ENCODE measurements at regions not wholly inside any gene's neighbourhood (a gene's known extent, or its start where the extent isn't known, plus 50 kb on each side); places are given as distances from the start of the nearest gene placed in this dataset.
"Not testable (repeated sequence)": the region's sequence is repeated elsewhere in the genome, so short reads cannot be mapped to it uniquely, and the experiment has no call there.

DNA sequence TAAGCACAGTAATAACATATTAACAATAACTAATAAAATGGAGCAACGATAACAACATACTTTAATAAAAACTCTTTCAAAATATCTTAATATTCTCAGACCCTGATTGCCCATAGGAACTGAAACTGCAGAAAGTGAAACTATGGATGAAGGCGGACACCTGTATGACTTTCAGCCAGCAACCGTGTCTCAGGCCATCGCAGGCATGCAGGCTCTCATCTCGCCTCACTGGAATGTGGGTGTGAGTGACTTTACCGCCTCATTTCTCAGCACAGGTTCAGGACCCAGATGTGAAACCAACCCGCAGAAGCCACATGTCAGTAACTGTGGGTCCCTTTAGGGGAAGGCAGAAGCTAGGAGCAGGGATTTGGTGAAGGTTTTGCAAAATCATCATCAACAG lies 539.1 kb downstream of the FAM181B start:
- no peaks in the 10 kb centered on the region for H3K4me1 ChIP-seq (ENCODE audit: control insufficient read depth in 3 of 3, insufficient read depth in 2 of 3, low read depth in 1 of 3, low read length in 2 of 3)
- H3K27me3 ChIP-seq (ENCODE audit: control insufficient read depth in 3 of 3, insufficient read depth in 3 of 3, low read length in 3 of 3) = no peaks in the 10 kb centered on the region
- H3K4me3 ChIP-seq (ENCODE audit: low read depth in 1 of 3, low read length in 3 of 3) = no peak overlapping the region
- H3K36me3 ChIP-seq (ENCODE audit: control insufficient read depth in 3 of 3, insufficient read depth in 2 of 3, low read depth in 1 of 3, low read length in 3 of 3) = no peaks in the 10 kb centered on the region
- WGBS, 3 donors = 10 to 66% (median 38%) methylated on average over 7 of the region's 7 CpGs
- FAIRE-seq = no peak
- DNase-seq = peak; percentile 21 to 30
- H3K9me3 ChIP-seq (ENCODE audit: control insufficient read depth in 2 of 2, insufficient read depth in 1 of 2, low read depth in 1 of 2, low read length in 1 of 2) = no peaks in the 10 kb centered on the region
- no peak overlapping the region for H3K27ac ChIP-seq (ENCODE audit: low read depth in 1 of 3, low read length in 2 of 3)

DNA sequence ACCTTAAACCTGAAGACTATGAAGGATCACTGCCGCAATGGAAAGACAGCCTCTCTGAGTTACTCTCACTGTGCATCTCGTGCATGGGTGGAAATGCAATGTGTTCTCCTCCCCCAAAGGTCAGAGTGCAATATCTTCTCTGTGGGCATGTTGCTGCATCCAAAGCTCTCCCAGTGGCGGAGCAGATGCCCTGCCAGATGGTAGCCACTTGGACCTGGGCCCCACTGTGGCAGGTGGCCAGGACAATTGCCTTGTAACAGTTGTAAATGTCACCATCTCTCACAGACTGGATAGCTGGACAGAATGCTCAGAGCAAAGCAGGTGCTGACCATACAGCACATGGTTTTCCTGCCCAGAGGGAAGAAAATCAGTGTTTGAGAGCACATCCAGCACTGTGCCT lies 542.0 kb downstream of the FAM181B start:
- H3K4me3 ChIP-seq (ENCODE audit: low read depth in 1 of 3, low read length in 3 of 3) = no peak overlapping the region
- DNase-seq (no peak), FAIRE-seq (no peak)
- H3K27me3 ChIP-seq (ENCODE audit: control insufficient read depth in 3 of 3, insufficient read depth in 3 of 3, low read length in 3 of 3) = no peaks in the 10 kb centered on the region
- no peaks in the 10 kb centered on the region for H3K4me1 ChIP-seq (ENCODE audit: control insufficient read depth in 3 of 3, insufficient read depth in 2 of 3, low read depth in 1 of 3, low read length in 2 of 3)
- 73 to 82% (median 75%) methylated on average over 3 of the region's 3 CpGs for WGBS, 3 donors
- H3K27ac ChIP-seq (ENCODE audit: low read depth in 1 of 3, low read length in 2 of 3) = no peak overlapping the region
- no peaks in the 10 kb centered on the region for H3K36me3 ChIP-seq (ENCODE audit: control insufficient read depth in 3 of 3, insufficient read depth in 2 of 3, low read depth in 1 of 3, low read length in 3 of 3)
- H3K9me3 ChIP-seq (ENCODE audit: control insufficient read depth in 2 of 2, insufficient read depth in 1 of 2, low read depth in 1 of 2, low read length in 1 of 2) = no peaks in the 10 kb centered on the region

DNA sequence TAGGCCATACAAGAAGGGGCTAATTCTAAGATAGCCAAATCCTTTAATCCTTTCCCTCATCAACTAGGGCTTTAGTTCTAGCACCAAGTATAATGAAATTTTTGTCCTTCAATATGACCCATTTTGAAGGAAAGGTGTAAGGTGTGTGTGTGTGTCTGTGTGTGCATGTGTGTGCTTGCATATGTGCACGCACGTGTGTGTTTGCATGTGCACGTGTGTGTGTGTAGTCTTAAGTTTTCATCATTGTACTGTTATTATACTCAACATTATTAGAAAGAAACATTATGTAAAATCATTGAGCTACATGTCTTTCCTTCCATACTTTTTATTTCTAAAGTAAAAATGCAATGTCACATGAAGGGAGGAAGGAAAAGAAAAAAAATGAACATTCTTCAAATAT lies 547.7 kb downstream of the FAM181B start:
- H3K36me3 ChIP-seq (ENCODE audit: control insufficient read depth in 3 of 3, insufficient read depth in 2 of 3, low read depth in 1 of 3, low read length in 3 of 3) = no peaks in the 10 kb centered on the region

DNA sequence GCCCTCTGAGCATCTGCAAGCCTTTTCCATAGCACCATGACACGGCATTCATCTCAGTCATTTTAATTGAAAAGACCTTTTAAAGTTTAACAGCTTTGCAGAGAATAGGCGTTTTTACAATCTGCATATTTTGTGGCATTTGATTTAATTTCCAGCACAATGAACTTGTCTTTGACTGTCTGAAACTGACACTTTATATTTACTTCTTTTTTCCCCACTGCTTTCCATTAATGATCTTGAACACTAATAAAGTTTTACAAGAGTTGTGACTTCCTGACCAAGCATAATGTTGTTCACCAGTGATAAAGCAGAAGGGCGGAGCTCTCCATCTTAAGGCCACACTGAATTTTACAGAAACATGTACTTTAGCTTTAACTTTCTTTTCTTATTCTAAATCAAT lies 548.7 kb downstream of the FAM181B start:
- H3K36me3 ChIP-seq (ENCODE audit: control insufficient read depth in 3 of 3, insufficient read depth in 2 of 3, low read depth in 1 of 3, low read length in 3 of 3) = no peaks in the 10 kb centered on the region
- peaks cover 0 to under 1% (median 0%) of the 10 kb centered on the region in 3 donors for H3K4me1 ChIP-seq (ENCODE audit: control insufficient read depth in 3 of 3, insufficient read depth in 2 of 3, low read depth in 1 of 3, low read length in 2 of 3)
- no peaks in the 10 kb centered on the region for H3K9me3 ChIP-seq (ENCODE audit: control insufficient read depth in 2 of 2, insufficient read depth in 1 of 2, low read depth in 1 of 2, low read length in 1 of 2)
- H3K4me3 ChIP-seq (ENCODE audit: low read depth in 1 of 3, low read length in 3 of 3) = no peak overlapping the region
- FAIRE-seq (no peak), DNase-seq (no peak)
- H3K27me3 ChIP-seq (ENCODE audit: control insufficient read depth in 3 of 3, insufficient read depth in 3 of 3, low read length in 3 of 3) = no peaks in the 10 kb centered on the region
- no peak overlapping the region for H3K27ac ChIP-seq (ENCODE audit: low read depth in 1 of 3, low read length in 2 of 3)
- 63 to 77% (median 76%) methylated on average over 3 of the region's 3 CpGs for WGBS, 3 donors

More for the DNA sequence above, 547.7 kb downstream of the FAM181B start:
- H3K4me1 ChIP-seq (ENCODE audit: control insufficient read depth in 3 of 3, insufficient read depth in 2 of 3, low read depth in 1 of 3, low read length in 2 of 3) = no peaks in the 10 kb centered on the region
- DNase-seq = no peak
- H3K9me3 ChIP-seq (ENCODE audit: control insufficient read depth in 2 of 2, insufficient read depth in 1 of 2, low read depth in 1 of 2, low read length in 1 of 2) = no peaks in the 10 kb centered on the region
- 87 to 92% (median 92%) methylated on average over 3 of the region's 3 CpGs for WGBS, 3 donors
- no peak overlapping the region for H3K27ac ChIP-seq (ENCODE audit: low read depth in 1 of 3, low read length in 2 of 3)
- FAIRE-seq = no peak
- H3K4me3 ChIP-seq (ENCODE audit: low read depth in 1 of 3, low read length in 3 of 3) = no peak overlapping the region
- no peaks in the 10 kb centered on the region for H3K27me3 ChIP-seq (ENCODE audit: control insufficient read depth in 3 of 3, insufficient read depth in 3 of 3, low read length in 3 of 3)

DNA sequence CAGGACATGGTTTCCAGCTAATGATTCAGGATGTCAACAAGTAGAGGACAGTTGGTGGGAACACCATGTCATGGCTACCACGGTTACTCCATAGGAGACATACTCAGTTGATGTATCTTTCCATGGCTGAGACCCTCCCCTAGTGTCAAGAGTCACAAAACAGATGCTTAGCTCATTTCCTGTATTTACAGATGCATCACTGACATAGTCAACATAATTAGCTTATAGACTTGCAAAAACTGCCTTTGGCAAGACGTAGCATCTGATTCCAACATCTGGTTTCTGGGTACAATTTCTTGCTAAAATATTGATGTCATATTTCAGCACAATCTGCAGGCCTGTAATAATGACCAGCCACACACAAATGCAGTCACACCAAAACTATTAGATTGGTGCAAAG lies 550.3 kb downstream of the FAM181B start:
- Histone ChIP-seq H3K9me3 (ENCODE audit: control insufficient read depth in 2 of 2, insufficient read depth in 1 of 2, low read depth in 1 of 2, low read length in 1 of 2) (no peaks in the 10 kb centered on the region), H3K36me3 (ENCODE audit: control insufficient read depth in 3 of 3, insufficient read depth in 2 of 3, low read depth in 1 of 3, low read length in 3 of 3) (no peaks in the 10 kb centered on the region), H3K4me1 (ENCODE audit: control insufficient read depth in 3 of 3, insufficient read depth in 2 of 3, low read depth in 1 of 3, low read length in 2 of 3) (peaks cover 0 to 6% (median 0%) of the 10 kb centered on the region in 3 donors), H3K27me3 (ENCODE audit: control insufficient read depth in 3 of 3, insufficient read depth in 3 of 3, low read length in 3 of 3) (no peaks in the 10 kb centered on the region), H3K27ac (ENCODE audit: low read depth in 1 of 3, low read length in 2 of 3) (no peak overlapping the region), H3K4me3 (ENCODE audit: low read depth in 1 of 3, low read length in 3 of 3) (no peak overlapping the region)
- no peak for DNase-seq
- 51 to 76% (median 63%) methylated on average over 2 of the region's 2 CpGs for WGBS, 3 donors
- FAIRE-seq = no peak

DNA sequence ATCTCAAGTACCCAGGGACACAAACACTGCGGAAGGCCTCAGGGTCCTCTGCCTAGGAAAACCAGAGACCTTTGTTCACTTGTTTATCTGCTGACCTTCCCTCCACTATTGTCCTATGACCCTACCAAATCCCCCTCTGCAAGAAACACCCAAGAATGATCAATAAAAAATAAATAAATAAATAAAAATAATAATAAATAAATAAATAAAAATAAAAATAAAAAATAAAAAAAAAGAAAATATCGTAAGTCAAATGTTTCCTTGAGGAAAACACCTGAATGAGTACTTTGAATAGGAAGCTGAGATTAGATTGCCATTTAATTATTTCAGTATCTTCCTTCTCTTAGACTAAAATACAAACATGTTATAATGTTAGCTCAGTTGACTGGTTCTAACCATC lies 551.0 kb downstream of the FAM181B start:
- FAIRE-seq; H3K27me3 ChIP-seq (ENCODE audit: control insufficient read depth in 3 of 3, insufficient read depth in 3 of 3, low read length in 3 of 3): not testable (repeated sequence)
- 84 to 96% (median 95%) methylated on average over 1 of the region's 2 CpGs for WGBS, 3 donors

DNA sequence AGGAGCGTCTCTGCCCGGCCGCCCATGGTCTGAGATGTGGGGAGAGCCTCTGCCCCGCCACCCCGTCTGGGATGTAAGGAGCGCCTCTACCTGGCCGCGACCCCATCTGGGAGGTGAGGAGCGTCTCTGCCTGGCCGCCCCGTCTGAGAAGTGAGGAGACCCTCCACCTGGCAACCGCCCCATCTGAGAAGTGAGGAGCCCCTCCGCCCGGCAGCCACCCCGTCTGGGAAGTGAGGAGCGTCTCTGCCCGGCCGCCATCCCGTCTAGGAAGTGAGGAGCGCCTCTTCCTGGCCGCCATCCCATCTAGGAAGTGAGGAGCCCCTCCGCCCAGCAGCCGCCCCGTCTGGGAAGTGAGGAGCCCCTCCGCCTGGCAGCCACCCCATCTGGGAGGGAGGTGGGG lies 551.9 kb downstream of the FAM181B start:
- not testable (repeated sequence) for H3K9me3 ChIP-seq (ENCODE audit: control insufficient read depth in 2 of 2, insufficient read depth in 1 of 2, low read depth in 1 of 2, low read length in 1 of 2); H3K4me1 ChIP-seq (ENCODE audit: control insufficient read depth in 3 of 3, insufficient read depth in 2 of 3, low read depth in 1 of 3, low read length in 2 of 3); DNase-seq; H3K27ac ChIP-seq (ENCODE audit: low read depth in 1 of 3, low read length in 2 of 3); H3K4me3 ChIP-seq (ENCODE audit: low read depth in 1 of 3, low read length in 3 of 3); FAIRE-seq; H3K36me3 ChIP-seq (ENCODE audit: control insufficient read depth in 3 of 3, insufficient read depth in 2 of 3, low read depth in 1 of 3, low read length in 3 of 3); H3K27me3 ChIP-seq (ENCODE audit: control insufficient read depth in 3 of 3, insufficient read depth in 3 of 3, low read length in 3 of 3)
- WGBS, 3 donors = 92 to 93% (median 92%) methylated on average over 17 to 25 of the region's 25 CpGs

More for the DNA sequence above, 551.0 kb downstream of the FAM181B start:
- not testable (repeated sequence) for H3K36me3 ChIP-seq (ENCODE audit: control insufficient read depth in 3 of 3, insufficient read depth in 2 of 3, low read depth in 1 of 3, low read length in 3 of 3); H3K4me1 ChIP-seq (ENCODE audit: control insufficient read depth in 3 of 3, insufficient read depth in 2 of 3, low read depth in 1 of 3, low read length in 2 of 3); H3K4me3 ChIP-seq (ENCODE audit: low read depth in 1 of 3, low read length in 3 of 3); H3K9me3 ChIP-seq (ENCODE audit: control insufficient read depth in 2 of 2, insufficient read depth in 1 of 2, low read depth in 1 of 2, low read length in 1 of 2); DNase-seq; H3K27ac ChIP-seq (ENCODE audit: low read depth in 1 of 3, low read length in 2 of 3)

DNA sequence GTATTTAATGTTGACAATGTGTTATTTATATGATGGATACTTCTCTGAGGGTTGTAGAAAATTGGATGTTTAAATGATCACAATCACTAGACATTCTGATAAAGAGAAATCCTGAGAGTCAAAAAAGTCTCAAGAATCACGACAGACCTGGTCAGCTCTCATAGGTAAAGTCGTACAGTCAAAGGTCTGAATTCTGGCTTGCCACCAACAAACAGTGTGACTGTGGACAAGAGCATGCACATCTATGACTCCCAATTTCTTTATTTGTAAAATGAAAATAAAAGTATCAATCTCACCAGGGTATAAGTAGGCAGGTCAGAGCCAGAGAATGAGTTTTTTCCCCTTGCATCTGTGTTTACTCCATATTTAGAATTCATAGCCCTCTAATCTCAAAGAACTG lies 556.7 kb downstream of the FAM181B start:
- Histone ChIP-seq H3K36me3 (ENCODE audit: control insufficient read depth in 3 of 3, insufficient read depth in 2 of 3, low read depth in 1 of 3, low read length in 3 of 3) (no peaks in the 10 kb centered on the region), H3K4me1 (ENCODE audit: control insufficient read depth in 3 of 3, insufficient read depth in 2 of 3, low read depth in 1 of 3, low read length in 2 of 3) (peaks cover 0 to 6% (median 0%) of the 10 kb centered on the region in 3 donors), H3K9me3 (ENCODE audit: control insufficient read depth in 2 of 2, insufficient read depth in 1 of 2, low read depth in 1 of 2, low read length in 1 of 2) (no peaks in the 10 kb centered on the region), H3K4me3 (ENCODE audit: low read depth in 1 of 3, low read length in 3 of 3) (no peak overlapping the region), H3K27ac (ENCODE audit: low read depth in 1 of 3, low read length in 2 of 3) (no peak overlapping the region), H3K27me3 (ENCODE audit: control insufficient read depth in 3 of 3, insufficient read depth in 3 of 3, low read length in 3 of 3) (no peaks in the 10 kb centered on the region)
- FAIRE-seq = no peak
- no peak for DNase-seq
- WGBS, 3 donors = 30 to 55% (median 40%) methylated on average over 2 of the region's 2 CpGs

DNA sequence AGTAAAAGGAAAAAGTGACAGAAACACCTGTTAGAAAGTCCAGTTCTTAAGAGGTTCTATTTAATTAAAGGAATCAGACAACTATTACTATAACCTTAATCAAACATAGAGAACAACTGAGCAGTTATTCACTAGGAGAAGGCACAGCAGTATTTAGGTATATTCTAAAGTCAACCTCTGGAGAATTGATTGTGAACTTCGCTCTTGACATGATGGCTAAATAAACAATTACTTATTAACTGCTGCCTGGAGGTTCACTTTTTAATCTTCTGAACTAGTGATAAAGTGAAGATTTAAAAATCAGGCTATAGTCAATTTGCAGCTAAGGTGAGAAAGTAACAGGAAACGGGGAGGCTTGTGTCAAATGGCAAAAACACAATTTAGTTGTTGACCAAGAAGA lies 557.3 kb downstream of the FAM181B start:
- Histone ChIP-seq H3K4me1 (ENCODE audit: control insufficient read depth in 3 of 3, insufficient read depth in 2 of 3, low read depth in 1 of 3, low read length in 2 of 3) (peaks cover 0 to 6% (median 0%) of the 10 kb centered on the region in 3 donors), H3K36me3 (ENCODE audit: control insufficient read depth in 3 of 3, insufficient read depth in 2 of 3, low read depth in 1 of 3, low read length in 3 of 3) (no peaks in the 10 kb centered on the region), H3K9me3 (ENCODE audit: control insufficient read depth in 2 of 2, insufficient read depth in 1 of 2, low read depth in 1 of 2, low read length in 1 of 2) (no peaks in the 10 kb centered on the region), H3K27me3 (ENCODE audit: control insufficient read depth in 3 of 3, insufficient read depth in 3 of 3, low read length in 3 of 3) (no peaks in the 10 kb centered on the region), H3K4me3 (ENCODE audit: low read depth in 1 of 3, low read length in 3 of 3) (no peak overlapping the region), H3K27ac (ENCODE audit: low read depth in 1 of 3, low read length in 2 of 3) (no peak overlapping the region)
- FAIRE-seq = no peak
- 16 to 62% (median 28%) methylated on average over 2 of the region's 2 CpGs for WGBS, 3 donors
- DNase-seq = peak; percentile 18 to 37

All from small intestine (tissue), 7 donors.